ENCODE measurements at regions not wholly inside any gene's neighbourhood (a gene's known extent, or its start where the extent isn't known, plus 50 kb on each side); places are given as distances from the start of the nearest gene placed in this dataset.

DNA sequence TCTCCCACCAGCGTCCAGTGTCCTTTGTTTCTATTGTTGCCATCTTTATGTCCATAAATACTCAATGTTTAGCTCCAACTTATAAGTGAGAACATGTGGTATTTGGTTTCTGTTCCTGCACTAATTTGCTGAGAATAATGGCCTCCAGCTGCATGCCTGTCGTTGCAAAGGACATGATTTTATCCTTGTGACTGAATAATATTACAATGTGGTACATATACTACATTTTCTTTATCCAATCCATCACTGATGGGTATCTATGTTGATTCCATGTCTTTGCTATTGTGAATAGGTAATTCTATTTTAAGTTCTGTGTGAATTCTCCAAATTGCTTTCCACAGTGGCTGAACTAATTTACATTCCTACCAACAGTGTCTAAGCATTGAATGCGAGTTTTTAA, 578.6 kb upstream of the CA10 start:
- TF ChIP-seq, protein P1, sequence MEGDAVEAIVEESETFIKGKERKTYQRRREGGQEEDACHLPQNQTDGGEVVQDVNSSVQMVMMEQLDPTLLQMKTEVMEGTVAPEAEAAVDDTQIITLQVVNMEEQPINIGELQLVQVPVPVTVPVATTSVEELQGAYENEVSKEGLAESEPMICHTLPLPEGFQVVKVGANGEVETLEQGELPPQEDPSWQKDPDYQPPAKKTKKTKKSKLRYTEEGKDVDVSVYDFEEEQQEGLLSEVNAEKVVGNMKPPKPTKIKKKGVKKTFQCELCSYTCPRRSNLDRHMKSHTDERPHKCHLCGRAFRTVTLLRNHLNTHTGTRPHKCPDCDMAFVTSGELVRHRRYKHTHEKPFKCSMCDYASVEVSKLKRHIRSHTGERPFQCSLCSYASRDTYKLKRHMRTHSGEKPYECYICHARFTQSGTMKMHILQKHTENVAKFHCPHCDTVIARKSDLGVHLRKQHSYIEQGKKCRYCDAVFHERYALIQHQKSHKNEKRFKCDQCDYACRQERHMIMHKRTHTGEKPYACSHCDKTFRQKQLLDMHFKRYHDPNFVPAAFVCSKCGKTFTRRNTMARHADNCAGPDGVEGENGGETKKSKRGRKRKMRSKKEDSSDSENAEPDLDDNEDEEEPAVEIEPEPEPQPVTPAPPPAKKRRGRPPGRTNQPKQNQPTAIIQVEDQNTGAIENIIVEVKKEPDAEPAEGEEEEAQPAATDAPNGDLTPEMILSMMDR (conservative IDR thresholded peaks at IDR 0.05; ENCODE audit: low read depth in 2 of 2) = no peak
- TF ChIP-seq POLR2AphosphoS5 (IDR thresholded peaks at IDR 0.05; ENCODE audit: low read depth) (no peak), CREB1 (CRISPR knock-in tag; IDR thresholded peaks at IDR 0.05; ENCODE audit: low read depth) (no peak), EZH2 (IDR thresholded peaks at IDR 0.05; ENCODE audit: low read depth, unreplicated experiment) (no peak), EZH2phosphoT487 (IDR thresholded peaks at IDR 0.05; ENCODE audit: unreplicated experiment) (no peak), NANOG (IDR thresholded peaks at IDR 0.05; ENCODE audit: borderline replicate concordance) (no peak), STAT1 (IDR thresholded peaks at IDR 0.05; ENCODE audit: unreplicated experiment) (no peak), JUNB (IDR thresholded peaks at IDR 0.05; ENCODE audit: unreplicated experiment) (no peak), ZNF331 (CRISPR knock-in tag; IDR thresholded peaks at IDR 0.05; ENCODE audit: low read depth) (no peak)
- TF ChIP-seq, protein P2, sequence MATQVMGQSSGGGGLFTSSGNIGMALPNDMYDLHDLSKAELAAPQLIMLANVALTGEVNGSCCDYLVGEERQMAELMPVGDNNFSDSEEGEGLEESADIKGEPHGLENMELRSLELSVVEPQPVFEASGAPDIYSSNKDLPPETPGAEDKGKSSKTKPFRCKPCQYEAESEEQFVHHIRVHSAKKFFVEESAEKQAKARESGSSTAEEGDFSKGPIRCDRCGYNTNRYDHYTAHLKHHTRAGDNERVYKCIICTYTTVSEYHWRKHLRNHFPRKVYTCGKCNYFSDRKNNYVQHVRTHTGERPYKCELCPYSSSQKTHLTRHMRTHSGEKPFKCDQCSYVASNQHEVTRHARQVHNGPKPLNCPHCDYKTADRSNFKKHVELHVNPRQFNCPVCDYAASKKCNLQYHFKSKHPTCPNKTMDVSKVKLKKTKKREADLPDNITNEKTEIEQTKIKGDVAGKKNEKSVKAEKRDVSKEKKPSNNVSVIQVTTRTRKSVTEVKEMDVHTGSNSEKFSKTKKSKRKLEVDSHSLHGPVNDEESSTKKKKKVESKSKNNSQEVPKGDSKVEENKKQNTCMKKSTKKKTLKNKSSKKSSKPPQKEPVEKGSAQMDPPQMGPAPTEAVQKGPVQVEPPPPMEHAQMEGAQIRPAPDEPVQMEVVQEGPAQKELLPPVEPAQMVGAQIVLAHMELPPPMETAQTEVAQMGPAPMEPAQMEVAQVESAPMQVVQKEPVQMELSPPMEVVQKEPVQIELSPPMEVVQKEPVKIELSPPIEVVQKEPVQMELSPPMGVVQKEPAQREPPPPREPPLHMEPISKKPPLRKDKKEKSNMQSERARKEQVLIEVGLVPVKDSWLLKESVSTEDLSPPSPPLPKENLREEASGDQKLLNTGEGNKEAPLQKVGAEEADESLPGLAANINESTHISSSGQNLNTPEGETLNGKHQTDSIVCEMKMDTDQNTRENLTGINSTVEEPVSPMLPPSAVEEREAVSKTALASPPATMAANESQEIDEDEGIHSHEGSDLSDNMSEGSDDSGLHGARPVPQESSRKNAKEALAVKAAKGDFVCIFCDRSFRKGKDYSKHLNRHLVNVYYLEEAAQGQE (IDR thresholded peaks at IDR 0.05; ENCODE audit: unreplicated experiment) = no peak
- TF ChIP-seq, protein P3, sequence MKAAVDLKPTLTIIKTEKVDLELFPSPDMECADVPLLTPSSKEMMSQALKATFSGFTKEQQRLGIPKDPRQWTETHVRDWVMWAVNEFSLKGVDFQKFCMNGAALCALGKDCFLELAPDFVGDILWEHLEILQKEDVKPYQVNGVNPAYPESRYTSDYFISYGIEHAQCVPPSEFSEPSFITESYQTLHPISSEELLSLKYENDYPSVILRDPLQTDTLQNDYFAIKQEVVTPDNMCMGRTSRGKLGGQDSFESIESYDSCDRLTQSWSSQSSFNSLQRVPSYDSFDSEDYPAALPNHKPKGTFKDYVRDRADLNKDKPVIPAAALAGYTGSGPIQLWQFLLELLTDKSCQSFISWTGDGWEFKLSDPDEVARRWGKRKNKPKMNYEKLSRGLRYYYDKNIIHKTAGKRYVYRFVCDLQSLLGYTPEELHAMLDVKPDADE (IDR thresholded peaks at IDR 0.05) = no peak

All from GM23338 (cell line).